Body of pancreas (tissue), 4 donors: ENCODE measurements at regions not wholly inside any gene's neighbourhood (a gene's known extent, or its start where the extent isn't known, plus 50 kb on each side); places are given as distances from the start of the nearest gene placed in this dataset.

Source experiments
- ATAC-seq: fragments of 150-250 bp; one replicate; pipeline ENCODE4 v1.9.1; 2016
- DNase-seq, 4 donors: peaks; one replicate each; pipeline ENCODE4 v3.0.0-alpha.2; 2019
- H3K27ac ChIP-seq, 4 donors: fragments of 200-600 bp; sonication (generic); 1 replicate in 3 of 4; 2 replicates in 1 of 4; pipeline versions ENCODE4 v1.5.1 to v1.6.1; 2016 to 2019; ENCODE audit warnings: mild to moderate bottlenecking in 1 of 4, mixed read lengths in 1 of 4, moderate library complexity in 1 of 4
- H3K27me3 ChIP-seq, 2 donors: fragments of 200-600 bp; sonication (generic); one replicate each; pipeline ENCODE4 v1.6.0; 2016; ENCODE audit warnings: mild to moderate bottlenecking in 1 of 2
- H3K36me3 ChIP-seq, 2 donors: fragments of 200-600 bp; sonication (generic); replicated peaks in 1 of 2; 2 replicates each; pipeline ENCODE4 v1.5.1; 2016; ENCODE audit warnings: low read depth in 2 of 2; ENCODE audit not compliant: insufficient read depth in 1 of 2
- H3K4me1 ChIP-seq: fragments of 200-600 bp; sonication (generic); one replicate; pipeline ENCODE4 v1.6.0; 2016
- H3K4me3 ChIP-seq, 2 donors: fragments of 200-600 bp; sonication (generic); 1 replicate in 1 of 2; 2 replicates in 1 of 2; pipeline ENCODE4 v1.5.1; 2016 to 2019
- H3K9me3 ChIP-seq, 3 donors: fragments of 200-600 bp; sonication (generic); 1 replicate in 2 of 3; 2 replicates in 1 of 3; pipeline ENCODE4 v1.5.1; 2016
- CTCF ChIP-seq, 7 experiments: fragments of 450-650 bp in 4 of 7; fragments of 200-600 bp in 3 of 7; sonication (generic) in 3 of 7; IDR thresholded peaks; one replicate each; pipeline ENCODE4 v1.5.1; 2016 to 2019; ENCODE audit warnings: antibody characterized with exemption in 7 of 7
- POLR2A ChIP-seq, 3 donors: fragments of 450-650 bp; IDR thresholded peaks; one replicate each; pipeline ENCODE4 v1.6.1; 2016; ENCODE audit warnings: antibody characterized with exemption in 3 of 3, mild to moderate bottlenecking in 2 of 3
- WGBS, 2 donors: methylation state at CpG; one replicate each; pipeline ENCODE4 v1.1.5; 2017; 5-methylcytosine and 5-hydroxymethylcytosine counted together
- intact Hi-C: fragments of 100-400 bp; cut with DNase I; formaldehyde crosslinking; loops from one replicate; pipeline ENCODE4 v1.15.1; 2023

GRCh38 chr11:112770487-112770886, 190.7 kb upstream of the NCAM1 start:
- no peak for TF ChIP-seq POLR2A (IDR thresholded peaks at IDR 0.05)
- no peak for TF ChIP-seq CTCF (IDR thresholded peaks at IDR 0.05)
- 66 to 68% methylated on average over 3 of the region's 3 CpGs for WGBS, 2 donors
- no peaks in the 10 kb centered on the region for H3K9me3 ChIP-seq
- H3K27ac ChIP-seq = no peak overlapping the region
- peak; percentile 33 for ATAC-seq
- H3K36me3 ChIP-seq = no peaks in the 10 kb centered on the region
- no peaks in the 10 kb centered on the region for H3K27me3 ChIP-seq
- intact Hi-C loops = no loop called here
- no peak overlapping the region for H3K4me3 ChIP-seq
- peak in 3 of 4 donors; percentile 12 to 42 (median 38) for DNase-seq
- H3K4me1 ChIP-seq = no peaks in the 10 kb centered on the region

GRCh38 chr11:112771851-112772250, 189.4 kb upstream of the NCAM1 start:
- Histone ChIP-seq H3K4me3 (no peak overlapping the region), H3K9me3 (no peaks in the 10 kb centered on the region), H3K4me1 (no peaks in the 10 kb centered on the region), H3K36me3 (no peaks in the 10 kb centered on the region), H3K27me3 (no peaks in the 10 kb centered on the region), H3K27ac (no peak overlapping the region)
- no peak for TF ChIP-seq POLR2A (IDR thresholded peaks at IDR 0.05)
- TF ChIP-seq CTCF (IDR thresholded peaks at IDR 0.05) = no peak
- ATAC-seq (no peak), DNase-seq (no peak)
- intact Hi-C loops = no loop called here
- 41 to 44% methylated on average over 2 of the region's 2 CpGs for WGBS, 2 donors

- H3K4me3 ChIP-seq = no peak overlapping the region
- no peaks in the 10 kb centered on the region for H3K27me3 ChIP-seq
- no peaks in the 10 kb centered on the region for H3K36me3 ChIP-seq
- no peak overlapping the region for H3K27ac ChIP-seq
- WGBS, 2 donors = 49 to 66% methylated on average over 4 of the region's 4 CpGs
- no peak for TF ChIP-seq CTCF (IDR thresholded peaks at IDR 0.05)
- no peak for TF ChIP-seq POLR2A (IDR thresholded peaks at IDR 0.05)
- H3K4me1 ChIP-seq = no peaks in the 10 kb centered on the region
- H3K9me3 ChIP-seq = no peaks in the 10 kb centered on the region
- ATAC-seq (no peak), DNase-seq (no peak)
- intact Hi-C loops = no loop called here
Observed at GRCh38 chr11:112773264-112773663, 188.0 kb upstream of the NCAM1 start.

- WGBS, 2 donors = 73 to 84% methylated on average over 5 of the region's 5 CpGs
- Histone ChIP-seq H3K27ac (no peak overlapping the region), H3K4me1 (no peaks in the 10 kb centered on the region), H3K27me3 (no peaks in the 10 kb centered on the region), H3K9me3 (no peaks in the 10 kb centered on the region), H3K36me3 (no peaks in the 10 kb centered on the region), H3K4me3 (no peak overlapping the region)
- DNase-seq = no peak
- no peak for ATAC-seq
- TF ChIP-seq CTCF (IDR thresholded peaks at IDR 0.05) (no peak), POLR2A (IDR thresholded peaks at IDR 0.05) (no peak)
- intact Hi-C loops = no loop called here
Observed at GRCh38 chr11:112776834-112777233, 184.4 kb upstream of the NCAM1 start.

GRCh38 chr11:112777283-112777751, 183.9 kb upstream of the NCAM1 start:
- no peaks in the 10 kb centered on the region for H3K36me3 ChIP-seq
- H3K27me3 ChIP-seq = no peaks in the 10 kb centered on the region
- no peaks in the 10 kb centered on the region for H3K4me1 ChIP-seq
- no peak for DNase-seq
- H3K27ac ChIP-seq = no peak overlapping the region
- WGBS, 2 donors = 36 to 48% methylated on average over 12 of the region's 12 CpGs
- H3K9me3 ChIP-seq = no peaks in the 10 kb centered on the region
- TF ChIP-seq CTCF (IDR thresholded peaks at IDR 0.05) (no peak), POLR2A (IDR thresholded peaks at IDR 0.05) (no peak)
- ATAC-seq = no peak
- no peak overlapping the region for H3K4me3 ChIP-seq
- intact Hi-C loops = no loop called here
